ENCODE measurements at regions not wholly inside any gene's neighbourhood (a gene's known extent, or its start where the extent isn't known, plus 50 kb on each side); places are given as distances from the start of the nearest gene placed in this dataset.

GRCh38 chr5:173530547-173530946, 85.9 kb downstream of the BOD1 start:
- in situ Hi-C loops (cut with HindIII; ENCODE audit: low sequenced_read_pairs) = no loop called here

DNA sequence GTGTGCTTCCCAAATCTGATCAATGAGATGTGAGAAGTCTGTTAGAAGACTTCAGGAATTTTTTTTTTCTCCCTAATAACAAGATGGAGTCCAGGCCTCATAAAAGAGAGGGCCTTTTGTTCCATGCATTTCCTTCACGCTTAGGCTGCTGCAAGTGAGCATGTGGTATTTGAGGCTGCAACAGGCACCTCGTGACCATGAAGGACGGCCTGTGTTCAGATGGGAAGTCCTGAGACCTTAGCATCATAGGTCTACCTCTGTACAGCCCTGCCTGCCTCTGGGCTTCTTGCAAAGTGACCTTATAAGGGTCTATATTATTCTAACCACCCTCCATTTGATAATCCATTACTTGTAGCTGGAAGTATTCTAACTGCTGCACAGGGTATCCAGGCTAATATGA, 86.6 kb downstream of the BOD1 start:
- in situ Hi-C loops (cut with HindIII; ENCODE audit: low sequenced_read_pairs) = no loop called here

GRCh38 chr5:173527671-173528070, 88.8 kb downstream of the BOD1 start:
- in situ Hi-C loops (cut with HindIII; ENCODE audit: low sequenced_read_pairs) = no loop called here

- in situ Hi-C loops (cut with HindIII; ENCODE audit: low sequenced_read_pairs) = no loop called here
These were observed 92.3 kb downstream of the BOD1 start for GRCh38 chr5:173524136-173524535.

DNA sequence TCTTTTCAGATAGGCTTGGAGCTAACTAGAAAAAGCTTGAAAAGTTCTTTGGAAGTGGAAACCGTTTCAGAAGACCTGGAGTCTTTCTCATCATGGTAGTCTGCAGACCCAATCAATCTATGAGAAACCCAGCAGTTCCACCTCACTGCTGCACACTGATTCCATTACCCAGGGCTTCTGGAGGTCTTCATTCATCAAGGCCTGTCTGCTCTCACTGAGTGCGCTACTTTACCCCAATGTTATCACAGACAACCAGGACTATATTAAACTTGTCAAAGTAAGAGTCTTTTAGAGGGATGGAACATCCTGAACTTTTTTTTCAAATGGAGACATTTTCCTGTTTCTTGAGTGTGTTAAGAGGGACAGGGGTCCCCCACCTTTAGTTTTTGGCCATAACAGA, 93.1 kb downstream of the BOD1 start:
- in situ Hi-C loops (cut with HindIII; ENCODE audit: low sequenced_read_pairs) = no loop called here

GRCh38 chr5:173522518-173522917, 93.9 kb downstream of the BOD1 start:
- in situ Hi-C loops (cut with HindIII; ENCODE audit: low sequenced_read_pairs) = no loop called here

GRCh38 chr5:173518856-173519255, 97.6 kb downstream of the BOD1 start:
- in situ Hi-C loops (cut with HindIII; ENCODE audit: low sequenced_read_pairs) = no loop called here

GRCh38 chr5:173517648-173518047, 98.8 kb downstream of the BOD1 start:
- in situ Hi-C loops (cut with HindIII; ENCODE audit: low sequenced_read_pairs) = no loop called here

- in situ Hi-C loops (cut with HindIII; ENCODE audit: low sequenced_read_pairs) = no loop called here
These were observed 100.9 kb downstream of the BOD1 start for GRCh38 chr5:173515526-173515925.

DNA sequence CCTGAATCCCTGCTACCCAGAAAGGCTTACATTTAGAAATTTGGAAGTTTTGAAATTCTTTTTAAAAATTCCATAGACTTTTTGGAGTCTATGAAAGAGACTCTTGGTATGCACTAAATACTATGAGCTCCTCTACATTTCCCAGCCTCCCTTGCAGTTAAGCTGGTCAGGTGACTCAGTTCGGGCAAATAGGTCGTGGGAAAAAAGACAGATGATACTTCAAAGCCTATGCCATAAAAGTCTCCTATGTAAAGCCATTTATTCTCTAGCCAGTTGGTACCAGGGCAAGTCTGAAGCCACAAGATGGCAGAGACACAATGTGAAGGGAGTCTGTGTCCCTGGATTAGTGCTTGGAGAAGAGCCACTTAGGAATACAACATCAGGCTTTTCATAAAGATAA, 101.8 kb downstream of the BOD1 start:
- in situ Hi-C loops (cut with HindIII; ENCODE audit: low sequenced_read_pairs) = no loop called here

DNA sequence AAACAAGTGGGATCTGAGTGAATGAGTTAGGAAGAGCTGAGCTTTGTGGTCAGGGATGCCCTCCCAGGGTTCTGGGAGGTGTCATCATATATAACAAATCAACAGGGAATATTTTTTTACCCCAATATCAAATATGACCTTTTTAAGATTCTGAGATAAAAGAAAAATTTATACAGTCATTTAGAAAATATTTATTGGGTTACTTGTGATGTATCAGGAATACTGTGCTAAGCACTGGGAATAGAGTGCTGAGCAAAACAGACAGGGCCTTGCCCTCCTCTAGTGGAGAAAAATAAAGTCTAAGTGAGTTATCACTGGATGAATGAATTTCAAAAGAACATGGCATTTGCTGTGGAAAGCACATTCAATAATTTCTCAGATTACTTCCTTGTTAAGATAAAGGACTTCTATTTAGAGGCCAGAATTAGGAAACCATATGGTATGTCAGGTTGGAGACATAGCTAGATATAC, 102.9 kb downstream of the BOD1 start:
- in situ Hi-C loops (cut with HindIII; ENCODE audit: low sequenced_read_pairs) = no loop called here

- in situ Hi-C loops (cut with HindIII; ENCODE audit: low sequenced_read_pairs) = no loop called here
These were observed 103.6 kb downstream of the BOD1 start for GRCh38 chr5:173512637-173513435.

DNA sequence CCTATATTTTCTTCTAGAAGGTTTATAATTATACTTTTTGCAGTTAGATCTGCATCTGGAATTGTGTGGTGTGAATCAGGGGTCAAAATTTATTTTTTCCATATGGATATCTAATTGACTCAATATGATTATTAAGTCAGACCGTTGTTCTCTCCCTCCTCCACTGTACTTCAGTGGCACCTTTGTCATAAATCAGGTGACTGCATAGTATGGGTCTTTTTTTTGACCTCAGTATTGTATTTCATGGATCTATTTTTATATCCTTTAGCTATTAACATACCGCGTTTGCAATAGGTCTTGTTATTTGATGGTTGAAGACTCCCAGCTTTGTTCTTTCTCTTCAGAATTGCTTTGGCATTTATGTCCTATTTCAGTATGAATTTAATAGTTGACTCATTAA, 107.4 kb downstream of the BOD1 start:
- in situ Hi-C loops (cut with HindIII; ENCODE audit: low sequenced_read_pairs) = no loop called here

- in situ Hi-C loops (cut with HindIII; ENCODE audit: low sequenced_read_pairs) = no loop called here
These were observed 109.3 kb downstream of the BOD1 start for GRCh38 chr5:173507171-173507570.

DNA sequence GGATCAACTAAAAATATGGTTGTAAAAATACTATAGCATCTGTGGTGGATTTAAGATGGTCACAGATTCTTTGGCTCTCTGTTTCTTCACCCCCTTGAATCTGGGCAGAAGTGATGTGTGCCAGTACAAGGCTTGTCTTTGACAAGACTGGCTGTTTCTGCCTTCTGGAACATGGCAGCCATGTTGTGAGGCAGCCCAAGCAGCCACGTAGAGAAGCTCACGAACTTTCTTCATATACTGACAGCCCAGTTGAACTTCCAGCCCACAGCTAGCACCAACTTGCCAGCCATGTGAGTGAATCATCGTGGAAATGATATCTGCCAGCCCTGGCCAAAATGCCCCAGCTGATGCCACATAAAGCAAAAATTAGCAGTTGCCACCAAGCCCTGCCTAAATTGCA, 110.8 kb downstream of the BOD1 start:
- in situ Hi-C loops (cut with HindIII; ENCODE audit: low sequenced_read_pairs) = no loop called here

GRCh38 chr5:173501922-173502321, 114.5 kb downstream of the BOD1 start:
- in situ Hi-C loops (cut with HindIII; ENCODE audit: low sequenced_read_pairs) = no loop called here

GRCh38 chr5:173501271-173501670, 115.2 kb downstream of the BOD1 start:
- in situ Hi-C loops (cut with HindIII; ENCODE audit: low sequenced_read_pairs) = no loop called here

DNA sequence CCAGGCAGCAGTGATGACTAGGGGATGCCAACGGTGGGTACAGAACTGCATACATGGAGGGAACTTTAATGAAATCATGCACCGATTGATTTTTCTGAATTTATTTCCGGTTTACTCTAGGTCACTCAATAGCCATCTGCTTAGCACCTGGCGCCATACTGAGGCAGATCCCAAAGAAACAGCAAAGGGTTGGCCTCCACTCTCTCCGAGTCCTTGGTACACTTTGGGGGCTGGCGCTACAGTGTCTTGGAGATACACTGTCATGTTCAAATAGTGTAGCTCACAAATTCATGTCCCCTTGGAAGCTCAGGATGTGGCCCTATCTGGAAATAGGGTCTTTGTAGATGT, 116.3 kb downstream of the BOD1 start:
- in situ Hi-C loops (cut with HindIII; ENCODE audit: low sequenced_read_pairs) = no loop called here

- in situ Hi-C loops (cut with HindIII; ENCODE audit: low sequenced_read_pairs) = no loop called here
These were observed 116.8 kb downstream of the BOD1 start for GRCh38 chr5:173499471-173500212.

- in situ Hi-C loops (cut with HindIII; ENCODE audit: low sequenced_read_pairs) = no loop called here
These were observed 117.5 kb downstream of the BOD1 start for GRCh38 chr5:173498739-173499470.

- in situ Hi-C loops (cut with HindIII; ENCODE audit: low sequenced_read_pairs) = no loop called here
These were observed 118.2 kb downstream of the BOD1 start for GRCh38 chr5:173498286-173498685.

- in situ Hi-C loops (cut with HindIII; ENCODE audit: low sequenced_read_pairs) = no loop called here
These were observed 118.8 kb downstream of the BOD1 start for GRCh38 chr5:173497685-173498084.
